Coronary artery (tissue), 2 donors: ENCODE measurements at regions not wholly inside any gene's neighbourhood (a gene's known extent, or its start where the extent isn't known, plus 50 kb on each side); places are given as distances from the start of the nearest gene placed in this dataset.

ENCODE experiments used
- DNase-seq: peaks from one replicate; pipeline ENCODE4 v3.0.0-alpha.2; 2017; ENCODE audit warnings: low spot score
- H3K27ac ChIP-seq, 2 donors: fragments of 200-600 bp; sonication (generic); one replicate each; pipeline ENCODE4 v1.5.1; 2016 to 2019
- H3K4me3 ChIP-seq: fragments of 200-600 bp; sonication (generic); 2 replicates; pipeline ENCODE4 v1.5.1; 2016; ENCODE audit warnings: mild to moderate bottlenecking, moderate library complexity
- CTCF ChIP-seq: fragments of 200-600 bp; sonication (generic); IDR thresholded peaks from one replicate; pipeline ENCODE4 v1.5.1; 2019; ENCODE audit warnings: antibody characterized with exemption

- TF ChIP-seq CTCF: no peak
- DNase-seq: no peak
- no peak overlapping the region for H3K4me3 ChIP-seq
- H3K27ac ChIP-seq: no peak overlapping the region
These were observed 110.7 kb upstream of the P2RY1 start for GRCh38 chr3:152724270-152724669.

- H3K27ac ChIP-seq: no peak overlapping the region
- H3K4me3 ChIP-seq: no peak overlapping the region
- no peak for TF ChIP-seq CTCF
- DNase-seq: no peak
These were observed 106.5 kb upstream of the P2RY1 start for GRCh38 chr3:152728231-152728980.

GRCh38 chr3:152729906-152730305 lies 105.0 kb upstream of the P2RY1 start:
- H3K4me3 ChIP-seq: no peak overlapping the region
- no peak for TF ChIP-seq CTCF
- H3K27ac ChIP-seq: no peak overlapping the region
- DNase-seq: no peak

GRCh38 chr3:152731511-152731910 lies 103.4 kb upstream of the P2RY1 start:
- DNase-seq: no peak
- Histone ChIP-seq H3K4me3 (no peak overlapping the region), H3K27ac (no peak overlapping the region)
- TF ChIP-seq CTCF: no peak

DNA sequence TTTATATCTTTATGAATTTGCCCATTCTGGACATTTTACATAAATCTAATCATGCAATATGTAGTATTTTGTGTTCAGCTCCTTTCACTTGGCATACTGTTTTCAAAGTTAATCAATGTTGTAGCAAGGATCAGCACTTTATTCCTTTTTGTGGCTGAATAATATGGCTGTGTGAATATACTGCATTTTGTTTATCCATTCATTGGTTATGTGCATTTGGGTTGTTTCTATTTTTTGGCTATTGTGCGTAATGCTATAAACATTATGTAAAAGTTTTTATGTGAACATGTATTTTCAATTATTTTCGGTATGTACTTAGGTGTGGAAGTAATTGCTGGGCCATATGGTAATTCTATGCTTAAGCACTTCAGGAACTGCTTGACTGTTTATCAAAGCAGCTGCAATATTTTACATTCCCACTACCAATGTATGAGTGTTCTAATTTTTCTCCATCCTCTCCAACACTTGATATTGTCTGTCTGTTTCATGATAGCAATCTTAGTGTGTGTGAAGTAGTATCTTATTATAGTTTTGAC lies 101.3 kb upstream of the P2RY1 start:
- Histone ChIP-seq H3K27ac (no peak overlapping the region), H3K4me3 (no peak overlapping the region)
- TF ChIP-seq CTCF: no peak
- no peak for DNase-seq

GRCh38 chr3:152737021-152737908 lies 97.7 kb upstream of the P2RY1 start:
- no peak for TF ChIP-seq CTCF
- Histone ChIP-seq H3K4me3 (no peak overlapping the region), H3K27ac (no peak overlapping the region)
- DNase-seq: no peak
